Right lobe of liver (tissue), 4 donors: ENCODE measurements at regions not wholly inside any gene's neighbourhood (a gene's known extent, or its start where the extent isn't known, plus 50 kb on each side); places are given as distances from the start of the nearest gene placed in this dataset.

Experiments
- POLR2A ChIP-seq: fragments of 450-650 bp; IDR thresholded peaks from one replicate; pipeline ENCODE4 v1.6.1; 2017; ENCODE audit warnings: antibody characterized with exemption, mild to moderate bottlenecking
- TF ChIP-seq, protein P1 (sequence below), 4 donors: fragments of 200-600 bp in 3 of 4; fragments of 450-650 bp in 1 of 4; IDR thresholded peaks; one replicate each; pipeline versions ENCODE4 v1.5.1 to v1.8.0; 2016 to 2022; ENCODE audit warnings: antibody characterized with exemption in 4 of 4, mild to moderate bottlenecking in 2 of 4
- donor health status: DM: no; HTN: no; CAD: no.
- donor health status: DM: no; HTN: no; CAD: no.
- donor health status: DM: no; HTN: yes; CAD: no.

DNA sequence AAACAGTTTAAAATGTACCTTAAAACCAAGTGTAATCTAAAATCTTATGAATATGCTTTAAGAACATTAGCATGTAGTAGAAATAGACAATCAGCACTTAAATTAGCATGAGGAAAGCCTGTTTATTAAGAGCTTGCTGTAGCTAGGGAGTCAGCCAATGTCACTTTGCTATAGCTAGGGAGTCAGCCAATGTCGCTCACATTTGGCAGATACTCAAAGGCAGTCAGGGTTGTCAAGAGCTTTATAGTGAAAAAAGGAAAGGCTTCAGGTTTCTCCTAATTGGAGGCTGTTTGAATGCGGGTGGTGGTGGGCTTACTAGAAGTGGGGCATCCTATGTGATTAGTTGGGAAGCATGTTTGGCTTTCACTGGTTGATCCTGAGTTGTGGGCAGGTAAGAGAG is 226.2 kb upstream of the DGKB start:
- TF ChIP-seq, protein P1, sequence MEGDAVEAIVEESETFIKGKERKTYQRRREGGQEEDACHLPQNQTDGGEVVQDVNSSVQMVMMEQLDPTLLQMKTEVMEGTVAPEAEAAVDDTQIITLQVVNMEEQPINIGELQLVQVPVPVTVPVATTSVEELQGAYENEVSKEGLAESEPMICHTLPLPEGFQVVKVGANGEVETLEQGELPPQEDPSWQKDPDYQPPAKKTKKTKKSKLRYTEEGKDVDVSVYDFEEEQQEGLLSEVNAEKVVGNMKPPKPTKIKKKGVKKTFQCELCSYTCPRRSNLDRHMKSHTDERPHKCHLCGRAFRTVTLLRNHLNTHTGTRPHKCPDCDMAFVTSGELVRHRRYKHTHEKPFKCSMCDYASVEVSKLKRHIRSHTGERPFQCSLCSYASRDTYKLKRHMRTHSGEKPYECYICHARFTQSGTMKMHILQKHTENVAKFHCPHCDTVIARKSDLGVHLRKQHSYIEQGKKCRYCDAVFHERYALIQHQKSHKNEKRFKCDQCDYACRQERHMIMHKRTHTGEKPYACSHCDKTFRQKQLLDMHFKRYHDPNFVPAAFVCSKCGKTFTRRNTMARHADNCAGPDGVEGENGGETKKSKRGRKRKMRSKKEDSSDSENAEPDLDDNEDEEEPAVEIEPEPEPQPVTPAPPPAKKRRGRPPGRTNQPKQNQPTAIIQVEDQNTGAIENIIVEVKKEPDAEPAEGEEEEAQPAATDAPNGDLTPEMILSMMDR (IDR thresholded peaks at IDR 0.05), result no peak
- no peak for TF ChIP-seq POLR2A
